Stromal cell of bone marrow (primary cell): ENCODE measurements at regions not wholly inside any gene's neighbourhood (a gene's known extent, or its start where the extent isn't known, plus 50 kb on each side); places are given as distances from the start of the nearest gene placed in this dataset.
"Not testable (repeated sequence)": the region's sequence is repeated elsewhere in the genome, so short reads cannot be mapped to it uniquely, and the experiment has no call there.

Experiments used
- DNase-seq: peaks from one replicate; pipeline ENCODE4 v3.0.0-alpha.2; 2012; ENCODE audit warnings: low read depth

DNA sequence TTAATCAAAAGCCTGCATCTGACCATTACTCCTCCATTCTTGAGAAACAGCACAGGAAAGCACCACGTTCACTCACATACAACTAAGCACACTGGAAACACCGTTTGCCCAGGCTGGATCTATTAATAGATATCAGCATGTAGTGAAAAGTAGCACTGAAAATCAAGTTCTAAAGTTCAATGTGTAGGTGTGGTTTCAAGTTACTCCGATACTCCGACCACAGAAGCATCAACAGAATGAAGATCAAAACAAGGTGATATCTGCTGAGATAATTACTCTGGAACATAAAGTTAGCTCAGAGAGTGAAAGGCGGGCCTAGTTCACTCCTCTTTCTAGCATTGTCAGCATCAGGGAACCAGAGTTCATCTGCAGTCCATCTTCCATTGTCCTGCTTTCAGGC, 1367.4 kb upstream of the ACVR2A start:
- no peak for DNase-seq

DNA sequence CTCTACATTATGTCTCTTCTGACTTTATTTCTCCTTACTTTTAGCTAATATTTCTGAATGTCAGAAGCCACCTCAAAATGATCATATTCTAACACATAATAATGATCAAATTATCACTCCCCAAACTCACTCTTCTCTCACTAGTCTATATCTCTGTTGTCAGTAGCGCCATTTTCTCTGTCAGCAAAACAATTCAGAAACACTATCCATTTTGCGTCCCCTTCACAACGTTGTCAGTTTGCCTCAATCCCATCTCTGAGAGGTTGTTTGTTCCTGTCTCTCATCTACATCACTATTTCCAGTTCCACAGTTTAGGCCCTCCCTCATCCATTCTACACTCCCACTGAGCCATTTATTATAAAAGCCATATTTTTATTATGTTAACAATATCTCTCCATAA, 1376.3 kb upstream of the ACVR2A start:
- no peak for DNase-seq

DNA sequence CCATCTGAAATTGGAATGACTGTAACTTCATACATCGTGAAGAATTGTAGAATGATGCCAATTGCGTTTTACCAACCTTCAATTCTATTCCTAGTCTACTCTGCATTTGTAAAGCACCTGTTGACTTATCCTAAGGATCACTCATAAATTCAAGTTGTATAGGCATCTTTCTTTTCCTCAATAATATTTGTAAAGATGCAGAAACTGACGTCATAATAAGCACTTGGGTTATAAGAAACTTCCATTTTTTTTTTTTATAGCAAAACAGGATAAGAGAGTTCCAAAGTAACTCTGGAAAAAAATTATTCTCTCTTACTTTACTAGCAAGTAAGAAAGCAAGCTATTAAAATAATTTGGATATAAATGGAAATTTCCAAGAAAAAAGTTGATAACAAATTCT, 1377.4 kb upstream of the ACVR2A start:
- no peak for DNase-seq

DNA sequence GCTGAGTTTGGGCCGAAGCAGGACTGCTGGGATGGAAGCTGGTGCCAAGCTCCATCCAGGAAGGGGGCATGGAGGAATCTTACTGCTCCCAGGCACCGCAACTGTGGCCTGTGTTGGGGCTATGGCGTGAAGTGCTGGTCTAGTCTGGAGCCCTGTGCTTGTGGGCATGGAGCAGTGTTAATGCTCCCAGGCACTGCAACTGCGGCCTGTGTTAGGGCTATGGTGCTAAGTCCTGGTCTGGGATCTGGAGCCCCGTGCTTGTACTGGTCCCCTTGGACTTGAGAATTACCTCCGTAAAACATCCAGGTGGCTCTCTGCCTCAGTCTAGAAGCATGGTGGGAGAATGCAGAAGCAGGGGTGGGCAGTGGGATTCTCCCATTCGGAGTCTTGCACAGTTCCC, 1379.4 kb upstream of the ACVR2A start:
- DNase-seq = no peak

DNA sequence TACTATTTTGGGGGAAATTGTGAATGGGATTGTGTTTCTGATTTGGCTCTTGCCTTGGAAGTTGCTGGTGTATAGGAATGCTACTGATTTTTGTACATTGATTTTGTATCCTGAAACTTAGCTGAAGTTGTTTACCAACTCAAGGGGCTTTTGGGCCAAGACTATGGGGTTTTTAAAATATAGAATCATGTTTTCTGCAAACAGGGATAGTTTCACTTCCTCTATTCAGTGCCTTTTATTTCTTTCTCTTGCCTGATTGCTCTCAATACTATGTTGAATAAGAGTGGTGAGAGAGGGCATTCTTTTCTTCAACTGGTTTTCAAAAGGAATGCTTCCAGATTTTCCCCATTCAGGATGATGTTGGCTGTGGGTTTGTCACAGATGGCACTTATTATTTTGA, 1383.8 kb upstream of the ACVR2A start:
- DNase-seq = no peak

DNA sequence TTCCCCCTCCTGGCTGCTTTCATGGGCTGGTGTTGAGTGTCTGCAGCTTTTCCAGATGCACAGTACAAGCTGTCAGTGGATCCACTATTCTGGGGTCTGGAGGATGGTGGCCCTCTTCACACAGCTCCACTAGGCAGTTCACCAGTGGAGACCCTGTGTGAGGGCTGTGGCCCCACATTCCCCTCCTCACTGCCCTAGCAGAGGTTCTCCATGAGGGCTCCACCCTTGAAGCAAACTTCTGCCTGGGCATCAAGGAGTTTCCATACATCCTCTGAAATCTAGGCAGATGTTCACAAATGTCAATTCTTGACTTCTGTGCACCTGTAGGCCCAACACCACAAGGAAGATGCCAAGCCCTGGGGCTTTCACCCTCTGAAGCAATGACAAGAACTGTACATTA, 1386.2 kb upstream of the ACVR2A start:
- no peak for DNase-seq

DNA sequence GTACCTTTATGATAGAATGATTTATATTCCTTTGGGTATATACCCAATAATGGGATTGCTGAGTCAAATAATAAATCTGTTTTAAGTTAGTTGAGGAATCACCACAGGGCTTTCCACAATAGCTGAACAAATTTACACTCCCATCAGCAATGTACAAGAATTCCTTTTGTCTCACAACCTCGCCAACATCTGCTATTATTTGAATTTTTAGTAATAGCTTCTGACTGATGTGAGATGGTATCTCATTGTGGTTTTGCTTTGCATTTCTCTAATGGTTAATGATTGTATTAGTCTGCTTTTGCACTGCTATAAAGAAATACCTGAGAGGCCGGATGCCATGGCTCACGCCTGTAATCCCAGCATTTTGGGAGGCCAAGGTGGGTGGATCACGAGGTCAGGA, 1387.6 kb upstream of the ACVR2A start:
- no peak for DNase-seq

DNA sequence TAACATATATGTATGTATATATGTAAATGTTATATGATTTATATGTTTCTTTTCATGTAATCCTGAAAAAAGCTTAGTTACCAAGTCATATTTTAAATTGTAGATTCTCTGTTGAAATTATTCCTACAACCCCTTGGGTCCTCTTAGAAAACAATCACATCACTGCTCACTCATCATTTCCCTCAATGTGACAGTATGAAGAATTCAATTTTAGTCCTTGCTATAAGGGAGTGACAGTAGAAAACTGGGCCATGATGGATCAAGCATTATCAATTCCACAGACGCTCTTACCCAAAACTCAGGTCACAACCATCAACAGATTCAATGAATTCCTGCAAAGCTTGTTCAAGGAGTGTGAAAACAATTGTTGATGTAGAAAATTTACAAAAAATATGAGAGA, 1389.5 kb upstream of the ACVR2A start:
- DNase-seq = no peak

DNA sequence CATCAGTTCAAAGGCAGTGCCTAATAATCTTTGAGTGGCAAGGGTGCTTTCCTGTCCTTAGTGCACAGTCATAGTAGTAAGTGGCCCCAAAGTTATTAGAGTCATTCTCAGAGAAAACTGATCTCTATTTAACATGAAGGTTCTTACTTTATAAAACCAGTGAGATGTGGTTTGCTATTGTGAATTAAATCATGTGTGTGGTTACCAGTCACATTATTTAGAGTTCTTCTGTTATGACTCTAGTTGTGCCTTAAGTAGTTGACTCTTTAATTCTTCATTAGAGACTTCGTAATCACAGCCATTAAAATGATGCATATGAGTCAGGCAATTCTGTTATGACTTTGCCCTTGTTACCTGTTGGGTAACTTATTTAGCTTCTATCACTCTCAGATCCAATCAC, 1392.9 kb upstream of the ACVR2A start:
- no peak for DNase-seq

DNA sequence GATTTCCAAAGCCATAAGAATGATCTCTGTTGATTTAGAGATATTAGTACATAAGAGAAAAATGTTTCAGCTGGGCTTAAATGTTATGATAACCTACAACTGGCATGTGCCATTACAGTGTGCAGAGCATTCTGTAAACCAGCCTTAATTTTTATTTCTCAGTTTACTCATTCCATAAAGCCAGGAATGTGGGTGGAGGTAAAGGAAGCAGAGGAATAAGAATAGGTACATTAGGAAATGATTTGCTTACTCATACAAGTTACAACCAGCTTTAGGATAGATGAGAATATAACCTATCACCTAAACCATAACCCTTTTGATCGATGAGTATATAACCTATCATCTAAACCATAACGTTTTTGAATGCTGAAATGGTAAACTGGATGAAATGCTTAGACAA, 1394.7 kb upstream of the ACVR2A start:
- no peak for DNase-seq

DNA sequence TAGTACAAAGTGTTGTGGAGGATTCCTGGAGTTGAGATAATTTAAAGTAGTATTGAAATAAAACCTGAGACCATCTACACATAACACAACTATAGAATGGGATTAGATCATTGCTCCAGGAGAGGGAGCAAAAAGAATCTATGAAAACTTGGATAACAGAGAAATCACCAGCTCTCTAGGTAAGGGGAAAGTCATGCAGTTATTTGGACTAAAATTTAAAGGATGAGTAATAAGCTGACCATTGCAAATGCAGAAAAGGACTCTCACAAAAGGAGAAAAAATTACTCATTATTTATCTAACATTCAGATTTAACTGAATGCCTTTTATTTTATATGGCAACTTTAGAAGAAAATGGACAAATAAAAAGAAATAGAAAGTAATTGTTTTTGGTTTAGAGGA, 1399.8 kb upstream of the ACVR2A start:
- peak; percentile 9 for DNase-seq

DNA sequence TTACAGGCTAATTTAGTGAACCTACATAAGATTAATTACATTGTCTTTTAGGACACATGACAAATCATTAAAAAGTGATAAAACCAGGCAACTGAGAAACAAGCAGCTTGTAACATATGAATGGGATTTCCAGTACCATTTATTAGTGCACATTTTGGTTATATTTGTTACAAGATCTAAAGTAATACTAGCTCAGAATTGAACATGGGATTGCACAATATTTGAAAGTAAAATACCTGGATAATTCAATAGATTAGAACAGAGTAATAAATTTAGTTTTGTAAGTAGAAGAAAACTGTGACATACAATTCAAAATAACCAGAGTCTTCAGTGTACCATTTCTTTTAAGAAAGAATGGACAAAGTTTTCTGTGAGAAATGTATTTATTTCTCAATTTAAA, 1400.7 kb upstream of the ACVR2A start:
- no peak for DNase-seq

DNA sequence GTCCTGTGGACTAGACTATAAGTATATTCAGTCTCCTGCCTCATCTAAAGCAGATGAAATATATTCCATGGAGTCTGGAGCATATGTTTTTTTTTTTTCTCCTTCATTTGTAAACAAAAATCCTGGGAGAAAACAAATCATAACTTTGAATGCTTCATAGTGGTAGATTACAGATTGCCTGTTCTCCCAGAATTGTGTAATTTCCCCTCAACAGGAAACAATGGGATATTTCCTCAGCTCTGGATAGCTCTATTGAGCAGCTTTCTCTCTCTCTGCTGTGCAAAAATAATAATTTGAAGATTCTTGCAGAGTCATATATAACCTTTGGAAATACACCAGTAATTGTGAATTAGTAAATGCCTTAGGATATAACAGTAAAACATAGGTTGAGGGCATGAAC, 1406.6 kb upstream of the ACVR2A start:
- DNase-seq = no peak

DNA sequence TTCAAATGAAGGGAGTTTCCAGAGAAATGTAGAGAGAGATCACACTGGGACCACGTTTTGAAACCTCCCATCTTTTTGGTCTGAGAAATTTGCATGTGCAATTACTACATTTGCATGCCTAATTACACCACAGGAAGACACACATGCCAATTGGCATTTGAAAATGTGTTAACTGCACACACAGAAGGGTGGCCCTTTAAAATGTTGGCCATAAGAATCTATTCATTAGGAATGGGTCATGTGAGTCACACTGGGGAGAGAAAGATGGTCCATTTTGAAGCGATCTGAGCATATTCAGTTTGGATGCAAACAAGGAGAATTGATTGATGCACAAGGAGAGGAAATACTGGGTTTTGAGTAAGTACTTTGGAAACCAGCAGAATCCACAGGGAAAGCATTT, 1407.1 kb upstream of the ACVR2A start:
- no peak for DNase-seq

DNA sequence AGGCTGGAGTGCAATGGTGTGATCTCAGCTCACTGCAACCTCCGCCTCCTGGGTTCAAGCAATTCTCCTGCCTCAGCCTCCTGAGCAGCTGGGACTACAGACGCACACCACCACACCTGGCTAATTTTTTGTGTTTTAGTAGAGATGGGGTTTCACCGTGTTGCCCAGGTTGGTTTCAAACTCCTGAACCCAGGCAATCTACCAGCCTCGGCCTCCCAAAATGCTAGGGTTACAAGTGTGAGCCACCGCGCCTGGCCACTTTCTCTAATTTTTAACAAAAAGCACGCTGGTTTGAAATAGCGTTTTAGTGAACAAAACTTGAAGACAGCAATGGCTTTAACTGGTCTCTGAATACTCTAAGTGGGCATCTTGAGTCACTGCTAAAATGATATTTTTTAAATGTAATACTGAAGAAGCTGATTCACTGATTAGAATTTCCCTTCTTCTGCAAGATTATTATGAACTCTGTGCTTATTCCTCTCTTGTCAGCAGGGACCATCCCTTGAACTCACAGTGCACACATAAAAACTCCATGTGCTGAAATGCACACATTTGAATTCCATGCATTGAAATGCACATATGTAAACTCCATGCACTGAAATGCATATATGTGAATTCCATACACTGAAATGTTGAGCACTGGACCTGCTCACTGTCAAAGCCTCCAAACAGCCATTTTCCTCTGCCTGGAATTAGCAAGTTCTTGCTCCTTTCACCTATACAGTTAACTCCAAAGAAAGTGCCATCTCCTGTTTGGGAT, 1411.5 kb upstream of the ACVR2A start:
- DNase-seq = no peak

DNA sequence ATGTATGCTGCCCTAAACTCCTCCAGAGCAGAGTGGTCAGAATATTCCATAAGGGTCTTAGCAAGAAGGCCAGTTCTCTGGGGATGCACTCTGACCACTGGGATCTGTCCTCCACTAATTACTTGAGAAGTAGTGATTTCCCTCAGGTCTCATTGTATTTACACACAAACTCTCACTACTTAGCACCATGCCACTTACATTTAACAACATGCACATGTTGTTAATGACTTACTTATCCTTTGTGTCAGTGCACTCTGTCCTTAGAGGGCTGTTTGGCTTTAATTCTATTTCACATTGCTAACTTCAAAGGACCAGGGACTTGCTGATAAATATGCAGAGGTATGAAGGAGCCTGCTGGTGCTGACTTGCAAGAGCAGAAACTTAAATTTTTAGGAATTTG, 1415.5 kb upstream of the ACVR2A start:
- DNase-seq = no peak

DNA sequence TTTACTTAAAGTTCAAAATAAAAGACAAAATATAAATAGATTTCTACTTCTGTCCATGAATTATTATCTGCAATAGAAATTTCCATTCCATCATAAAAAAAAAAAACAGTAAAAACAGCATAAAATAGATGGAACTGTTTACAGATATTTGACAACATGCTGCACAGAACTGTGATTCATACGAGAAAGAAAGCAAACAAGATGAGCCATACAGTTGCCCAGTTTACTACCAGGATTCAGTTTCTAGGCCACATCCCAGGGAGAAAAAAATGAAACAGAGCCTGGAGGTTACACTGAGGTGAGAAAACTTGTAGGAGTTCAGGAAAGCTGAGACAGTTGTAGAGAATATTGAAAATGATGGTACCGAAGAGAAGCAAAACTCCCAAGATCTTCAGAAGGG, 1426.9 kb upstream of the ACVR2A start:
- DNase-seq = no peak

DNA sequence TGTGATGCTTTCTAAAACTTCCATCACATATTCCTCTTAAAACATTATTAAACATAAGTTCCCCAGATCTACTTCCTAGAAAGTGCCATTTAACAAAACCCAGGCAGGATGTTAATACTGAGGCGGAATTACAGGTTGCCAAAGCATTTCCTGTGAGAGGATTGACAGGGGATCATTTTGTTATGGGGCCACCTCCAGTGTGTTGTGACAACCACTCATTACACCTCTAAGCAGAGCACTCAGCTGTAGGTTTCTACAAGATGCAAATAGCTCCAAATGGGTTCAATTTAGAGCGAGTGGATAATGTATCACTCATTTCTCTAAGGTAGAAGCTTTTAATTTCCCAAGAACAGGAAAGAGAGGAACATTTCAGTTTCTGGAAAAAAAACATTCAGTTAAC, 1429.5 kb upstream of the ACVR2A start:
- no peak for DNase-seq

DNA sequence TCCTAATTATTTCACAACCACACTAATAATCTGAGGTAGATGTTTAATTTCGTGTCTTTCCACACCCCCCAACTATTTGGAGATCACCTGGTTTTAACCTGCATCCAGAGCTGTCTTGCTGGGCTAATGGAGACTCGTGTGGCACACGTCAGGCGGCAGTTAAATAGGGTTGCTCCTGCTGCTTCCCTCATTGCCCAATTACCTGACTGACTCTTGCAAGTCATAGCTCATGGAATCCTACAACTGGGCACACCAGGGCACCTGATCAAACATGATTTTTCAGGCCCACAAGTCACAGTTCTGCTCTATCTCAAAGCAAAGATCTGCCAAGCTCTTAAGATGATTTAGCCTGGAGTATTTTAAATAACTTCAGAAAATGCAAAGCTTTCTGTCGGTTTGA, 1430.4 kb upstream of the ACVR2A start:
- DNase-seq = no peak

DNA sequence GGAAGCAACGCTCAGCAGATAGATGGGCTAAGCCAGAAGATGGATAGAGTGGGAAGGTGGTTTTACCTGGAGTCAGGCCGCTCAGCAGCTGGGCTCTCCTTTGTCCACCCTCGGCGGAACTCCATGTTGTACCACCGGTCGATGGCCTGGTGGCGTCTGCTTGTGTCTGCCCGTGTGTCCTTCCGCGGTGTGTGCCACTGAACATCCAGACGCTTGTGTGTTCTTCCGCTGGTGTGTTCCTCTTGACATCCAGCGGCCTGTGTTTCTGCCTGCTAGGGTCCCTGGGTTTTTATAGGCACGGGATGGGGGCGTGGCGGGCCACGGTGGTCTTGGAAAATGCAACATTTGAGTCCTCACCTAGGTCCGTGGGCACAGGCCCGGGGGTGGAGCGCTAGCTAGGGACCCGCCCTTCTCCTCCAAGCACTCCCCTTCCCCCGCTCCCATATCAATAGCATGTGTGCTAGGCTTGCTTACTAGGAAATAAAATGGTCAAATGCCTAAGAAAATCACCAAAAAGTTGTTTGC, 1431.7 kb upstream of the ACVR2A start:
- DNase-seq = no peak

DNA sequence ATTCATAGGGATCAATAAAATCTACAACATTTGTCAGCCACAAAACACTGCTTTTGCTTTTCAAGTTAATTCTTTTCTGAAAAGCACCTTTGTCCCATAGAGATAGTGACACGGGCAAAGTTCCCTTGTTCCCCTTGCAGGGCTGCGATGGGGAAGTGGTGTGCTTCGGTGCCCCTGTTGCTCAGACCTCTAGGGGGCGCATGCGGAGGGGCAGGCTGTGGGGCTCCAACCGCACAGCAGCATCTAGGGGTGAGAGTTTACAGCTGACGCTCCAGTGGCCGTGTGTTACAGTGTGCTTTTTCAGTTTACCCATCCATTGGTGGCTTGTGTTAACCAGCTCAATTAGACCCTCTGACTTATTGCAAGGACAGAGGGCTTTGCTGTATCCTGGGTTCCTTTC, 1432.2 kb upstream of the ACVR2A start:
- DNase-seq = no peak

DNA sequence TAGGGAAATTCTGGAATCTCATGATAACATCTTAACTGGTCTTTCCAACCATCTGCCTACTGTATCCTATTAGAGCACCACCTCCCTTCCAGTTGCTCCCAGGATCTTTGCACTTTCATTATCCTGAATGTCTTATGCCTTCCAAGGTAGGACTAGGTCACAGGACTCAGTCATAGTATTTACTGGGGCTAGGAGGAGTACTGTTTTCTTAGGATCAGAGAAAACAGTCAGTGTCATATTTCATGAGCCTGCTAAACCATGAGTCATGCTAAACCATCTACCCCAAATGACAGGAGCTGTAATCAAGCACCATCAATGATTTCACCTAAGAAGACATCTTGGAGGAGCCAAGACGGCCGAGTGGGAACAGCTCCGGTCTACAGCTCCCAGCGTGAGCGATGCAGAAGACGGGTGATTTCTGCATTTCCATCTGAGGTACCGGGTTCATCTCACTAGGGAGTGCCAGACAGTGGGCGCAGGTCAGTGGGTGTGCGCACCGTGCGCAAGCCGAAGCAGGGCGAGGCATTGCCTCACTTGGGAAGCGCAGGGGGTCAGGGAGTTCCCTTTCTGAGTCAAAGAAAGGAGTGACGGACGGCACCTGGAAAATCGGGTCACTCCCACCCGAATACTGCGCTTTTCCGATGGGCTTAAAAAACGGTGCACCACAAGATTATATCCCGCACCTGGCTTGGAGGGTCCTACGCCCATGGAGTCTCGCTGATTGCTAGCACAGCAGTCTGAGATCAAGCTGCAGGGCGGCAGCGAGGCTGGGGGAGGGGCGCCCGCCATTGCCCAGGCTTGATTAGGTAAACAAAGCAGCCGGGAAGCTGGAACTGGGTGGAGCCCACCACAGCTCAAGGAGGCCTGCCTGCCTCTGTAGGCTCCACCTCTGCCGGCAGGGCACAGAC, 1439.2 kb upstream of the ACVR2A start:
- not testable (repeated sequence) for DNase-seq

DNA sequence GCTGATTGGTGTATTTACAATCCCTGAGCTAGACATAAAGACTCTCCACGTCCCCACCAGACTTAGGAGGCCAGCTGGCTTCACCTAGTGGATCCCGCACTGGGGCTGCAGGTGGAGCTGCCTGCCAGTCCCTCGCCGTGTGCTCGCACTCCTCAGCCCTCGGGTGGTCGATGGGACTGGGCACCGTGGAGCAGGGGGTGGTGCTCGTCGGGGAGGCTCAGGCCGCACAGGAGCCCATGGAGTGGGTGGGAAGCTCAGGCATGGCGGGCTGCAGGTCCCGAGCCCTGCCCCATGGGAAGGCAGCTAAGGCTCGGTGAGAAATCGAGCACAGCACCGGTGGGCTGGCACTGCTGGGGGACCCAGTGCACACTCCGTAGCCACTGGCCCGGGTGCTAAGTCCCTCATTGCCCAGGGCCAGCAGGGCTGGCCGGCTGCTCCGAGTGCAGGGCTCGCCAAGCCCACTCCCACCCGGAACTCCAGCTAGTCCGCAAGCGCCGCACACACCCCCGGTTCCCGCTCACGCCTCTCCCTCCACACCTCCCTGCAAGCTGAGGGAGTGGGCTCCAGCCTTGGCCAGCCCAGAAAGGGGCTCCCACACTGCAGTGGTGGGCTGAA, 1441.2 kb upstream of the ACVR2A start:
- not testable (repeated sequence) for DNase-seq
